ENCODE measurements at regions not wholly inside any gene's neighbourhood (a gene's known extent, or its start where the extent isn't known, plus 50 kb on each side); places are given as distances from the start of the nearest gene placed in this dataset.

DNA sequence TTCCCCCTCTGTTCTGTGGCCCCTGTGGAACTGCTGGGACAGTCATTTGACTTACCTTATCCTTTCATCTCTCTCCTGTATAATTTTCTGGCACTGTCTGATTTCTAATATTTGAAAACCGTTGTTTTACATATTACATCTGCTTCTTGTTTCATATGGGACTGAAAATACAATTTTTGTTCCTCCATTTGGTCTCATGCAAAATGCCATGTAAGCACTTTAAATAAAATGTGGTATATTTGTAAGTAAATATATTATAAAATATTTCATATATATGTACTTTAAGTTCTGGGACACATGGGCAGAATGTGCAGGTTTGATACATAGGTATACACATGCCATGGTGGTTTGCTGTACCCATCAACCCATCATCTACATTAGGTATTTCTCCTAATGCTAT is 93.9 kb upstream of the PLPPR5 start:
- TF ChIP-seq, protein P1, sequence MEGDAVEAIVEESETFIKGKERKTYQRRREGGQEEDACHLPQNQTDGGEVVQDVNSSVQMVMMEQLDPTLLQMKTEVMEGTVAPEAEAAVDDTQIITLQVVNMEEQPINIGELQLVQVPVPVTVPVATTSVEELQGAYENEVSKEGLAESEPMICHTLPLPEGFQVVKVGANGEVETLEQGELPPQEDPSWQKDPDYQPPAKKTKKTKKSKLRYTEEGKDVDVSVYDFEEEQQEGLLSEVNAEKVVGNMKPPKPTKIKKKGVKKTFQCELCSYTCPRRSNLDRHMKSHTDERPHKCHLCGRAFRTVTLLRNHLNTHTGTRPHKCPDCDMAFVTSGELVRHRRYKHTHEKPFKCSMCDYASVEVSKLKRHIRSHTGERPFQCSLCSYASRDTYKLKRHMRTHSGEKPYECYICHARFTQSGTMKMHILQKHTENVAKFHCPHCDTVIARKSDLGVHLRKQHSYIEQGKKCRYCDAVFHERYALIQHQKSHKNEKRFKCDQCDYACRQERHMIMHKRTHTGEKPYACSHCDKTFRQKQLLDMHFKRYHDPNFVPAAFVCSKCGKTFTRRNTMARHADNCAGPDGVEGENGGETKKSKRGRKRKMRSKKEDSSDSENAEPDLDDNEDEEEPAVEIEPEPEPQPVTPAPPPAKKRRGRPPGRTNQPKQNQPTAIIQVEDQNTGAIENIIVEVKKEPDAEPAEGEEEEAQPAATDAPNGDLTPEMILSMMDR (IDR thresholded peaks at IDR 0.05) = no peak
- TF ChIP-seq POLR2AphosphoS5 (IDR thresholded peaks at IDR 0.05) = no peak
- no peak for TF ChIP-seq EP300 (IDR thresholded peaks at IDR 0.05)
- TF ChIP-seq POLR2A (IDR thresholded peaks at IDR 0.05) = no peak

Data from sigmoid colon (tissue), 4 donors.